ENCODE measurements at regions not wholly inside any gene's neighbourhood (a gene's known extent, or its start where the extent isn't known, plus 50 kb on each side); places are given as distances from the start of the nearest gene placed in this dataset.

- DNase-seq, result no peak
Observed at GRCh38 chr20:48571949-48572847, 255.6 kb downstream of the PREX1 start.

GRCh38 chr20:48569679-48570078 lies 258.1 kb downstream of the PREX1 start:
- DNase-seq, result no peak

- no peak for DNase-seq
Observed at GRCh38 chr20:48568520-48568919, 259.3 kb downstream of the PREX1 start.

- no peak for DNase-seq
Observed at GRCh38 chr20:48567145-48567544, 260.7 kb downstream of the PREX1 start.

GRCh38 chr20:48564982-48565539 lies 262.7 kb downstream of the PREX1 start:
- no peak for DNase-seq

GRCh38 chr20:48563191-48563870 lies 264.5 kb downstream of the PREX1 start:
- DNase-seq, result no peak

- no peak for DNase-seq
Observed at GRCh38 chr20:48562586-48563116, 265.1 kb downstream of the PREX1 start.

- DNase-seq, result no peak
Observed at GRCh38 chr20:48558906-48559305, 268.9 kb downstream of the PREX1 start.

GRCh38 chr20:48557380-48557779 lies 270.4 kb downstream of the PREX1 start:
- no peak for DNase-seq

- peak; percentile 4 for DNase-seq
Observed at GRCh38 chr20:48556956-48557355, 270.8 kb downstream of the PREX1 start.

GRCh38 chr20:48552550-48552949 lies 275.2 kb downstream of the PREX1 start:
- no peak for DNase-seq

GRCh38 chr20:48550814-48551213 lies 277.0 kb downstream of the PREX1 start:
- no peak for DNase-seq

- no peak for DNase-seq
Observed at GRCh38 chr20:48547664-48548063, 280.1 kb downstream of the PREX1 start.

GRCh38 chr20:48544402-48545339 lies 283.1 kb downstream of the PREX1 start:
- peak; percentile 77 for DNase-seq

GRCh38 chr20:48541581-48542071 lies 286.2 kb downstream of the PREX1 start:
- no peak for DNase-seq

GRCh38 chr20:48538856-48539255 lies 288.9 kb downstream of the PREX1 start:
- DNase-seq, result no peak

GRCh38 chr20:48538058-48538825 lies 289.6 kb downstream of the PREX1 start:
- no peak for DNase-seq

GRCh38 chr20:48536206-48536605 lies 291.6 kb downstream of the PREX1 start:
- DNase-seq, result no peak

- no peak for DNase-seq
Observed at GRCh38 chr20:48535556-48535955, 292.2 kb downstream of the PREX1 start.

- DNase-seq, result no peak
Observed at GRCh38 chr20:48532028-48532427, 295.8 kb downstream of the PREX1 start.

GRCh38 chr20:48531505-48531904 lies 296.3 kb downstream of the PREX1 start:
- no peak for DNase-seq

Data from NCI-H1092 treated with DMSO at 0.1 percent for 48 hours (cell line).